Uterus (tissue), 2 donors: ENCODE measurements at regions not wholly inside any gene's neighbourhood (a gene's known extent, or its start where the extent isn't known, plus 50 kb on each side); places are given as distances from the start of the nearest gene placed in this dataset.
"Not testable (repeated sequence)": the region's sequence is repeated elsewhere in the genome, so short reads cannot be mapped to it uniquely, and the experiment has no call there.

Source experiments
- POLR2A ChIP-seq, 2 donors: fragments of 450-650 bp; IDR thresholded peaks; one replicate each; pipeline ENCODE4 v1.6.1; 2016; ENCODE audit warnings: antibody characterized with exemption in 2 of 2, mild to moderate bottlenecking in 1 of 2, moderate library complexity in 1 of 2
- TF ChIP-seq, protein P1 (sequence below), 4 experiments: fragments of 200-600 bp in 2 of 4; fragments of 450-650 bp in 2 of 4; sonication (generic) in 2 of 4; IDR thresholded peaks; one replicate each; pipeline ENCODE4 v1.5.1; 2016 to 2019; ENCODE audit warnings: antibody characterized with exemption in 4 of 4, mild to moderate bottlenecking in 2 of 4, moderate library complexity in 1 of 4

DNA sequence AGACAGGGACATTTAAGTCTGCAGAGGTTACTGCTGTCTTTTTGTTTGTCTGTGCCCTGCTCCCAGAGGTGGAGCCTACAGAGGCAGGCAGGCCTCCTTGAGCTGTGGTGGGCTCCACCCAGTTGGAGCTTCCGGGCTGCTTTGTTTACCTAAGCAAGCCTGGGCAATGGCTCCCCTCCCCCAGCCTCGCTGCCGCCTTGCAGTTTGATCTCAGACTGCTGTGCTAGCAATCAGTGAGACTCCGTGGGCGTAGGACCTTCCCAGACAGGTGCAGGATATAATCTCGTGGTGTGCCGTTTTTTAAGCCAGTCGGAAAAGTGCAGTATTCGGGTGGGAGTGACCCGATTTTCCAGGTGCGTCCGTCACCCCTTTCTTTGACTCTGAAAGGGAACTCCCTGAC, 248.9 kb upstream of the WSB1 start:
- TF ChIP-seq, protein P1, sequence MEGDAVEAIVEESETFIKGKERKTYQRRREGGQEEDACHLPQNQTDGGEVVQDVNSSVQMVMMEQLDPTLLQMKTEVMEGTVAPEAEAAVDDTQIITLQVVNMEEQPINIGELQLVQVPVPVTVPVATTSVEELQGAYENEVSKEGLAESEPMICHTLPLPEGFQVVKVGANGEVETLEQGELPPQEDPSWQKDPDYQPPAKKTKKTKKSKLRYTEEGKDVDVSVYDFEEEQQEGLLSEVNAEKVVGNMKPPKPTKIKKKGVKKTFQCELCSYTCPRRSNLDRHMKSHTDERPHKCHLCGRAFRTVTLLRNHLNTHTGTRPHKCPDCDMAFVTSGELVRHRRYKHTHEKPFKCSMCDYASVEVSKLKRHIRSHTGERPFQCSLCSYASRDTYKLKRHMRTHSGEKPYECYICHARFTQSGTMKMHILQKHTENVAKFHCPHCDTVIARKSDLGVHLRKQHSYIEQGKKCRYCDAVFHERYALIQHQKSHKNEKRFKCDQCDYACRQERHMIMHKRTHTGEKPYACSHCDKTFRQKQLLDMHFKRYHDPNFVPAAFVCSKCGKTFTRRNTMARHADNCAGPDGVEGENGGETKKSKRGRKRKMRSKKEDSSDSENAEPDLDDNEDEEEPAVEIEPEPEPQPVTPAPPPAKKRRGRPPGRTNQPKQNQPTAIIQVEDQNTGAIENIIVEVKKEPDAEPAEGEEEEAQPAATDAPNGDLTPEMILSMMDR (IDR thresholded peaks at IDR 0.05), result not testable (repeated sequence)
- TF ChIP-seq POLR2A (IDR thresholded peaks at IDR 0.05), result not testable (repeated sequence)
